ENCODE measurements at regions not wholly inside any gene's neighbourhood (a gene's known extent, or its start where the extent isn't known, plus 50 kb on each side); places are given as distances from the start of the nearest gene placed in this dataset.
"Not testable (repeated sequence)": the region's sequence is repeated elsewhere in the genome, so short reads cannot be mapped to it uniquely, and the experiment has no call there.

DNA sequence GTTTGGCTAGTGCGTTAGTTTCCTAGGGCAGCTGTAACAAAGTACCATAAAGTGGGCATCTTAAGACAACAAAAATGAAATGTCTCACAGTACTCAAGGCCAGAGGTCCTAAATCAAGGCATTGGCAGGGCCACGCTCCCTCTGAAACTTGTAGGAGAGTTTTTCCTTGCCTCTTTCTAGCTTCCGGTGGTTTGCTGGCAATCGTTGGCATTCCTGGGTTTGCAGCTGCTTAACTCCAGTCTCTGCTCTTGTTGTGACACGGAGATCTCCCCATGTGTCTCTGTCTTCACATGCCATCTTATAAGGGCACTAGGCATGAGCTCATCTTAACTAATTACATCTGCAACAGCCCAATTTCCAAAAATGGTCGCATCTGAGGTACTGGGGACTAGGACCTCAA, 362.0 kb upstream of the BOD1L1 start:
- no peak for DNase-seq

DNA sequence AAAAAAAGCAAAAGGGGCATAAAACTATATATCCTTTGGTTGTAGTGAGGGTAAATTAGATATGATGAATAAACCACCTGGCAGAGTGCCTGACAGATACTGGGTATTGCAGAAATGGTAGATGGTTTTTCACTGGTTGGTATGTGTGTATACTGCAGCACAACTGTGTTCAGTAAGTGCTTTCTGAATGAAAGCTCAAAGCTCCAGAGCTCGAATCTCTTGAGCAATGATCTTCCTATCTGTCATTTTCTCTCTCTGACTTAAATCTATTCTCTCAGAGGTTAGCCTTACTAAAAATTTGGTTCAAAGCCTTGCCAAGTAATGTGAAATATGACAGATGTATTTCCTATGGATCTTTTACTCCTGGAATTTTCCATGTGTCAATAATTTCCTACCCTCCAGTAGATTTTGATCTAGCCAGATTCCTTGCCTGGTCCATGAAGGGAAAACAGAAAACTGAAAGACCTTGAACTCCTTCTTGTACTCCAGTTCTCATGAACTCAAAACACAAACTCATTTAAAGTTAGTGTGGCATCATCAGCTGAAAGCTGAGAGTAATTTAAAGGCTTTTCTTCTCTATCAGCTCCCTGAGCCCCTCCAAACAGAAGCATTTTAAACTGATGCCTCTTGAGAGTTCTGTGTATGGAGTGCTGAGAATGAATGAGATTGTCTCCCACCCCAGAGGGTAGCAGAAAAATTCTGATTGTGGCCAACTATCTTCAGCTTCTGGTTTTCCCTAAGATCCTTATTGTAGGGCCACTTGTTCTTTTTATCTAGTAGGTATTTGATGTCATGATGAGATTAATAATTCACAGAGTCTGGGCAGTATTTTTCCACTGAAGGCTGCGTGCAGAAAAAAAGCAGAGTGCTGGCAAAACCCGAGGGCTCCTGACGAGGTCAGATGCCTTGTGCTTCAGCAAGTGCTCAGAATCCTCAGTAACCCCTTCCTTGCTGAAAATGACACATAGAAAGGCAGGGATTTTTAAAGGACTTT, 363.4 kb upstream of the BOD1L1 start:
- DNase-seq = no peak

DNA sequence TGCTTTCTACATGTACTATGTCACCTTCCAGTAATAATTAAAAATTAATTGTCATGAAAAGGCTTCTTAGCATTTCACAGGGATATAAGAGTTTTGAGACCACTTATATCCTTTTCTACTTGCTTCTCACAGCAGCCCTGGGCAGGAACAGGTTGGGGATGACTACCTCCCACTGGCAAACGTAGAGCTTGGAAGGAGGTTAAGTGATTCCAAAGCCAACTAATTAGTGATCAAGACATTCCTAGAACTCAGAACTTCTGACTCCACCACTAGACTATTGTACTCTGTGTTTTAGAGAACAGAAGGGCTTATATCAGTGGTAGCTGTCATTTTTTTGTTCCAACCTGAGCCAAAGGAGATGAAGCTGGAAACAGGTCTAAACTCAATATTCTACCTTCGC, 364.5 kb upstream of the BOD1L1 start:
- no peak for DNase-seq

DNA sequence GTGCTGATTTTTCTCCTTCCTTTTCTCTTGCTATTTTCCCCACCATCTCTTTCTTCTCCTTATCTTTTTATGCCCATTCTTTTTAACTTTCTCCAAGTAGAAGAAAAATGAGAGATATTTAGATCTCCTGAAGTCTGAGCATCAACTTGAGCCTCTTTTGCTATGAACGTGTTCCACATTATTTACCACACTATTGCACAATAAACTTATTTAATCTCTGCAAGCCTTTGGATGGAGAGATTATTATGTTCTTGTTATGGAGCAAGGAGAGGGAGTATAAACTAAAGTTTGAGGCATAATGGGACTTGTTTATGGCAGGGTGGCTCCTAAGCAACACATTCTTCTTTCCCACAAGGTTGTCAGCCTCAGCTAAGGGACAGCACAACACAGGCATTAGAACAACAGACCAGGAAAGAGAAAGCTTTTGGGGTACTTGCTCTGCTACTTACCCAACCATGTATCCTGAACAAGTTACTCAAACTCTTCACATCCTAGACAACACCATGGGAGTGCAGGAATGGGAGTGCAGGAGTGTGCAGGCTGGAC, 365.5 kb upstream of the BOD1L1 start:
- no peak for DNase-seq

DNA sequence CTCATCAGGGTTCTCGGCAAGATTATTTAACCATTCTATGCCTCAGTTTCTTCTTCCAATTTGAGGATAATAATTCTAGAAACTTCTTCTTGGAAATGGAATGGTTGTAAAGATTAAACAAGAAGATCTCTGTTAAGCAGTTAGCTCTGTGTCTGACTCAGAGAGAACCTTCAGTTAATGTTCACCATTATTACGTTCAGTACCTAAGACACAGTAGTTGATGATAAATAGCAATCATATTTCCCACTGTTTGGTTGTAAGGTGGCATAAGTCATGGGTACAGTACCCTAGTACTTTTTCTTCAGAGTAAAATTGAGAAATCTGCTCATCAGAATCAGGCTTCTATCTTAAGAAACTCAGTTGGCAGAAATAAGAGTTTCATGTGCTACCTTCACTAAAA, 366.5 kb upstream of the BOD1L1 start:
- DNase-seq = no peak

DNA sequence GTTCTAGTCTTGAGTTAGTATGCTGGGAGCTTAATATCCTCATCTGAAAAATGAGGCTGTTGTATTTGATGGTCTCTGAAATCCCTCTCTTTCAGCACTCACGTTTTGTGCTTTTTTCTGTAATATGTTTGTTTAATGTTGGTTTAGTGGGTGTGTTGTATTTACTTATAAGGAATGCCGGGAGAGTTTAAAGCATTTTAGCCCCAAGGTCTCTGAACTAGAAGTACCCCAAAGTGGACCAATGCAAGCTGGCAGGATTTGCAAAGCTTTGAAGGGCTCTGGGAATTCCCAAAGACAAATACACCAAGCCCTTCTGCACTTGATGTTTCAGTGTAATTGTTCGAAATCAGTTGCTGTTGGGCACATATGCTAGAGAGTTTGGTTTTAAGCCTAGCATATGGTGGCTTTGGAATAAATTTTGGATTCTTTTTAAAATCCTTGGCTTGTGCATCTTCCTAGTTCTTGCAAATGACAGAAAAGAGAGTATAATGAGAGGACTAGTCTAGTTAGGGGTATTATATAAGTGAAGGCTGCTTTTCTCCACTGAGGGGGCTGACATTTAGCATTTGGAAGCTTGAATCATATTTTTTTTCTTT, 371.4 kb upstream of the BOD1L1 start:
- no peak for DNase-seq

DNA sequence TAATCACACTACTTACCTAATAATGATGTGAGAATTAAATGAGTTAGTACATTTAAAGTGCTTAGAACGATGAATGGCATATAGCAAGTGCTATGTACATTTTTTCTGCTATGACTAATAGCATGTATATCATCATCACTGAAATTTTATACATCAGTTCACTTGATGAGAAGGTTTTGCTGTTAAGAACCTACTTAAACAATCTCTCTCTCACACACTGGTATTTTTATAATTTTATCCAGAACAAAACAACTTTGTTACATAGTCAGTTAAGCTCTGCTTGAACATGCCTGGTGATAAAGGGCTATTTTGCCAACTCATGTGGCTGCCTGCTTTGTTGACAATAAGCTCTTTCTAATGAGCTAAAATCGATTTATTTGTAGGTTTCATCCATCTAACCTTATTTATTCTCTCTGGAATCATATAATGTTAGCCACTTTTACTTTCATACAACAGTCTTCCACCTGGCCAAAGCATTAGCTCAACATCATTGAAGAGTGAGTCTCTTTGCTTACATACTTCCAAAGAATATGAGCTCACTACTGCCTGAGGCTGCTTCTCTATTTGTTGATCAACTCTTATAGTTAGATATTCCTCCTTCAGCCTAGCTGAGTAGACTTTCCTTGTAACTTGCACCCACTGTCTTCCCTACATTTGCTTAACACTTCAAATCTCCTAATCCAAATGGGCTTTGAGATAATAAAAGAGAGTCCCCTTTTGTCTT, 372.7 kb upstream of the BOD1L1 start:
- no peak for DNase-seq

DNA sequence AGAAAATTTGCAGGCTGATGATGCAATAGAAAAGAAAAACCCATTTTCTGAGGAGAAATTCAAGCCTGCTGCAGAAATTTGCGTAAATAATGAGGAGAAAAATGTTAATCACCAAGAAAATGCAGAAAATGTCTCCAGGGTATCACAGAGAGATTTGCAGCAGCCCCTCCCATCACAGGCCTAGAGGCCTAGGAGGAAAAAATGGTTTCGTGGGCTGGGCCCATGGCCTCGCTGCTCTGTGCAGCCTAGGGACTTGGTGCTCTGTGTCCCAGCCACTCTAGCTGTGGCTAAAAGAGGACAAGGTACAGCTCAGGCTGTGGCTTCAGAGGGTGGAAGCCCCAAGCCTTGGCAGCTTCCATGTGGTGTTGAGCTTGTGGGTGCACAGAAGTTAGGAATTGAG, 374.8 kb upstream of the BOD1L1 start:
- not testable (repeated sequence) for DNase-seq

DNA sequence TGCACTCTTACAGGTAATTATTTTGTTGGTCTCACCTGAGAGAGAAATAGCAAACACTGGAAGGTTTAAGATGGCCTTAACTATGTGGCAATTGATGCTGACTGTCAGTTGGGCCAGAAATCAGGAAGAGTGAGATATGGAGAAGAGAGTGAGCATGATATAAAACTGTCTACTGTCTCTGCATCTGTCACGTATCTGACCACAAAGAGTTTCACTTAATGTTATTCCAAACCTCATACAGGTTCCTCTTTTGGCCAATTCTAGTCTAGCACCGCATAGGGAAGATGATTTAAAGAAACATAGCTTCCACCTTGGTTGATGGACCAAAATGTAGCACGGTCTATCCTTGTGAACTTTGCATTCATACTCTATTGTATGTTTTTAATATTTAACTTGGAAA, 381.0 kb upstream of the BOD1L1 start:
- no peak for DNase-seq

DNA sequence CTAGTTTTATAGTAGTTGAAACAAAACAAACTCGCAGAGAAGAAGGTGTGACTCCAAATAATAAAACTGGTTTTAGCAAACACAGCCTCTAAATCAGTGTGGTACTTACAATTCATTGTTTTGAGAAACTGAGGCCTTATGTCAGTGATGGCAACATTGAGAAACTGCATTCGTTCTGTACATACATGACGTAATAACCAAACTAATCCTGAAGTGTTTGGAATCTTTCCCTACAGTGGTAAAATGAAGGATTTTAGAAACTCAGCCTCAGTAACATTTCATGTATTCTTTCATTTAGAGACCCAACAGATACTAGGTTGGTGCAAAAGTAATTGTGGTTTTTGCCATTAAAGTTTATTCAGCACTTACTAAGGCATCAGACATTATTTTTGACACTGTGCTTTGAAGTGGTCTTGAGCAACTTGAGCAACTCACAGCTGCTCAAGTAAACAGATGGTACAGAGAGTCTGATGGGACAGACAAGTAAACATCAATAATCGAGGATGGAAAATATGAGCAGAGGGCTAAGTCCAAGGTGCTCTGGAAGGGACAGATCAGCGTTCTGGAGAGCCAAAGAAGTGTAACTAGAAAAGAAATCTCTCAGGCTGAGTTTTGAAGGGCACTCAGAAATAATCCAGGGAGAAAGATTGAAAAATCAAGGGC, 390.8 kb upstream of the BOD1L1 start:
- no peak for DNase-seq

DNA sequence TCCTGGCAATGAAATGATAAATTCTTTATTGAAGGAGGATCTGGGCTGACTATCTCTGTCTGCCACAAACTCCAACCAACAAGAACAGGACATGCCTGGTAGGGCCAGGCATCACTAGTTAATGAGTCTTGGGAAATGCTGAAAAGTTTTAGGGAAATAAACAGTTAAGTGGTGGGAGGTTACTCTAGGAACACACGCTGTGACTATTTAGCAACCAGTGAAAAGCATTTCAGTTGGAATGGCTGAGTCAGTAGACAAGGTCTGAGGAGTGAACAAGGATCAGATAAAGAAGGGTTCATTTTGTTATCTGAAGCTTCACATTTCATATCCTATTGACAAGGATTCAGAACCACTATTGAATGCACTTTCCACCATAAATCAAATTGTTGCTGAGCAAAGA, 394.9 kb upstream of the BOD1L1 start:
- no peak for DNase-seq

DNA sequence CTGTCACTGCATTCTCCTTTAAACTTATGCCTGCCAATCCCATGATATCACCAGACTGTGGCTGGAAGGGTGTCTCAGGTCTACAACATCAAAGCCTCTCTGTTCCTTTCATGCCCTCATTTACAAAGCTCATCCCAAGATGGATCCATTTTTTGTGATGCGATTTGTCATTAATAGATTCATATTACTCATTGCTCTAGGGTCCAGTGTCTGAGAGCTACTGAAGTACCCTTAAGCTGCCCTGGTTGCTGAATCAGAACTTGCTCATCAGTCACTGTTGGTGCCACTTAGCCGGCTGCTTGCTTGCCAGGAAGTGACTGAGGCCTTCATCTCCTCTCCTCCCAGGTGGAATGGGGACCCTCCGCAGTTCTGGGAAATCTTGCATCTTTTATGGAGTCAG, 395.5 kb upstream of the BOD1L1 start:
- no peak for DNase-seq

DNA sequence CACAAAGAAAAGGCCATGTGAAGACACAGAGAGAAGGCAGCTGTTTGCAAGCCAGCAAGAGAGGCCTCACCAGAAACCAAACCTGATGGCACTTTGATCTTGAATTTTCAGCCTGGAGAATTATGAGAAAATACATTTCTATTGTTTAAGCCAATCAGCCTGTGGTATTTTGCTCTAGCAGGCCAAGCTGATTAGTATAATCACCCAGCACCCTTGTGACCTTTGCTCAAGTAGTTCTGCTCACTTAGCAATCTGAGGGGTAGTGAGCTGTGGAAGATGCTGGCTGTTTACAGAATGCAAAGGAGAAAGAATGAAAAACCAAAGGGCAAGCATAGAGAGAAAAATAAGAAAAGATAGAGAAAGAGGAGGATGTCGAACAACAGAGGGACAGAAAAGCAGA, 396.4 kb upstream of the BOD1L1 start:
- no peak for DNase-seq

DNA sequence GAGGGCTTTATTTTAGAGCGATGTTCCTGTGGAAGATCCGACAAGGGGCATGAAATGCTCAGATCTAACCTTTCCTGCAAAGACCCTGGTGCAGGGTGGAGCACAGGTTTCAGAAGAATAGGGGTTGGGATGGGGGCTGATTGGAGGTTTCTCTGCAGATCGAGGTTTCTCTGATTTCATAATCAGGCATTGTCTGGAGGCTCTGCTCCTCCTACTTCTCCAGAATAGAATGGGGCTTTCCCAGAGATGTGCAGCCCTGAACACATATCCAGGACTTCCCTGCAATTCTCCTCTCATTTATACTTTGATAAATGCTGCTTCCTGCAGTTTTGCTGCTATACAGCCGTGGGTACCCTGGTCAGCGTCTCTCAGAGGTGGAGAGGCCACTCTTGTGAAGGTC, 397.6 kb upstream of the BOD1L1 start:
- no peak for DNase-seq

DNA sequence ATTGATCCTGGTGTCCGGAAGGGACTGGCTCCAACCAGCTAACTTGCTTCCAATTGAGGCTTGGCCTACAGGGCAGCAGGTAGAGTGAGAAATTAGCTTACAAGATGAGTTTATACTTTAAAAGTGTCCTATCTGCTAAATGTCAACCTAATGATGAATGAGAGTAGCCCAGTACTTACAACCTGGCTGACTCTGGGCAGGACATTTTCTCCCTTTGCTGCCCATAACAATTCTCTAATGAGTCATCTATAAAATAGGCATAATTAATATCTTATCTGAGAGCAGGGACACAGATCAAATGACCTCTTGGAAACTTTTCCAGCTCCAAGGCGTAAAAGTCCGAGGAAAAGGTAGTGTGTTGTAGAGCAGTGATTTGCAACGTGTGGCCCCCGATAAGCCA, 398.4 kb upstream of the BOD1L1 start:
- DNase-seq = no peak

DNA sequence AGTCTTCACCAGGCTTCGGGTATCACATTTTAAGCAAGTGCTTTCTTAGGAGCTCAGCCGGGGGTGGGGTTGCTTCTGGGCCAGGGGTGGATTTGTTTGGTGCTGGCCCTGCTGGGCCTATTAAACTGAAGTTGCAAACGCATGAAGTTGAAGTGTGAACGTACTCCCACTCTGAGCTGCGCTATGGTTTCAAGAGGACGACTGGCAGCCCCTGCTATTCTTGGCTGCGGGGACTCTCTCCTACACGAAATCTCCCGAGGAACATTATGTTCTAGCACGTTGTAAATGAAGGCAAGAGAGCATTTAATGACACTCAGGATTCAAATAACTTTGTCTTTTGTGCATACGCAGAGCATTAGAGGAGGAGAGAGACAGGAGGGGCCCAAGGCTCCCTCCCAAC, 401.3 kb upstream of the BOD1L1 start:
- DNase-seq = no peak

DNA sequence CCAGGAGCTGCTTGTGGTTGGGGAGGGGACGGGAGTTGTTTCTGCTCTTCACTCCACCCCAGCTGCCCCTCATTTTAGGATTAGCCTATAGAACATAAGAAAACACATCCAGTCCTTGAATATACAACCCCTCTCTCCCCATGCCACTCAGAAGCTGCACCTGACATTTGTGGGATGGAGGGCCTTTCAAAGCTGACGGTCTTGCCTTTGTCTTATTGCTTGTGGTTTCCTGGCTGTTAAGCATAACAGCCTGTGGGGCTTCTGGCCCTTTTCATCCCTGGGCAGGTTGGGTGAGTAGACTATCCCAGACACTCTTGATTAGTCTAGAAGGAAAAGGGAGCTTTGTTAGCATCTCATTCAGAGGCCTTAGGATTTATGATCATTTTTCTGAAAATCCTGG, 407.6 kb upstream of the BOD1L1 start:
- DNase-seq = no peak

DNA sequence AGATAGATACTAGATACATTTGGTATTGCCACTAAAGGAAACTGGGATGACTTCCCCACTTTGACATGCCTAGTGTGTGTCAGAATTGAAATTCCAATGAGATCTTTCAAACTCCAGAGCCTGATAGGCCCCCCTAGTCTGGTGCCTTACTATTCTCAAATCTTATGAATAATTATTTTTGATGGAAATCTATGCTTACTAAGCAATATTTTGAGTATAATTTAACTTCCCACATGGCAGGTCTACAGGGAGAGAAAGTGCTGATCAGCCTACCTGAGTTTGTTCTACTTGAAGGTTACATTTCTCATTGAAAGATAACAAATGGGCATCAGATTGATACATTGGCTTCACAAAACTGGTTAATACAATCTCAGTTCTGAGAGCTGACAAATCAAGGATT, 415.7 kb upstream of the BOD1L1 start:
- no peak for DNase-seq

DNA sequence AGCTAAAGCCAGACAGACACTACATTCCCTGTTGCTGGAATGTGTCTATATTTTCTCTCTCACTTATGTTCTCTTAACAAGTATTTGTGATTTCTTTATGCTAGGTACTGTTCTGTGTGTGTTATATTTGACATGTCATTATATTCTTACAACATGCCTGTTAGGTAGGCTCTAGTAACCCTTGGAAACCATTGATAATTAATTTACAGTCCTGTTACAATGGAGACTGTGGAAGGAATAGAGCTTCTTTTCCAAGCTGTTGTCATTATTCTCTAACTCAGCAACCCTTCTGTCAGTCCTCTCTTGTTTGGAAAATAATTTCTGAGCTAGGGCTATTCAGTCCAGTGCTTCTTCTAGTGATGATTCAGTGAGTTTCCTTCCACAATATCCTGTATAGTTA, 419.1 kb upstream of the BOD1L1 start:
- DNase-seq = no peak

DNA sequence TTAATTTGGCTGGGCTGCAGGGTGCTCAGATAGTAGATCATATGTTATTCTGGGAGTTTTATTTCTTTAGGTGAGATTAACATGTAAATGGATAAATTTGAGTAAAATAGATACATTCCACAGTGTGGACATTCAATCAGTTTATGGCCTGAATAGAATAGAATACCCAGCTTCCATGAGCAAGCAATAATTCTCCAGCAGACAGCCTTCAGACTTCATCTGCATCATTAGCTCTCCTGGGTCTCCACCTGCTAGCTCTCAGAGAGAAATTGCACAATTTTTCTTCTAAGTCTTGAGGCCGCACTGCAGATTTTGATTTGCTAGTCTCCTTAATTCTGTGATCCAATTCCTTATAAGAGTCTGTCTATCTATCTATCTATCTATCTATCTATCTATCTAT, 420.3 kb upstream of the BOD1L1 start:
- no peak for DNase-seq

DNA sequence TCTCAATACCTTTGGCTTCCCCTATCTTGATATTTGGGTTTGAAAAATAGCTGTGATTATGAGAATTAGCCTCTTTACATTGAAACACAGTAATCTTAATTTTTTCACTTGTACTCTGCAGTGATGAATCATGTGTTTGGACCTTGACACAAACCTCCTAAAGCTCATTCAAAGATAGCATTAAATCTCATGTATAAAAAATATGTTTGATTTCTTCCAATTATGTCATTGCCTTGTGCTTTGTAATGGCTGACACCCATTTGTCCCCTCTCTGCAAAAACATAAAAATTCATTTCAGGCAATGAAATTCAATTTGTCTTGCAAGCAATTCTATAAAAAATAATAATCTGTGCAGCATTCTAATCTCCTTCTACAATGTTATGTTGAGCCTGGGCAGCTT, 422.4 kb upstream of the BOD1L1 start:
- no peak for DNase-seq

DNA sequence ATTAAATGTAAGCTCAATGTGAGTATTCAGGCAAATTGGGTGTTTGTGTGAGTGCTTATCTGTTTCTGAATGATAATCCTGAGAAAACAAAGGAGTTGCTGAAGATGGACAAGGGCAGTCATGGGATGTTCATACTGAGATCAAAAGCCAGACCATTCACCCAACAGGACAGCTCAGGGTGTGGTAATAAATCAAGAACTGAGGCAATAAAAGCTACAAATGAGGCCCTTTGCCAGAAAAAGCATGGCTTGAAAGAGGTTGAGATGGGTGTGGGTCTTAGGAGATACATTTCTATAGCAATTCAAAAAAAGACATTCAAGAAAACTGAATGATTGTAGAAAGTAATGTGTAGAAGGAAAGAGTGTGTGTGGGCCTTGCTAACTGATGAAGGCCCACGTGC, 425.8 kb upstream of the BOD1L1 start:
- no peak for DNase-seq

DNA sequence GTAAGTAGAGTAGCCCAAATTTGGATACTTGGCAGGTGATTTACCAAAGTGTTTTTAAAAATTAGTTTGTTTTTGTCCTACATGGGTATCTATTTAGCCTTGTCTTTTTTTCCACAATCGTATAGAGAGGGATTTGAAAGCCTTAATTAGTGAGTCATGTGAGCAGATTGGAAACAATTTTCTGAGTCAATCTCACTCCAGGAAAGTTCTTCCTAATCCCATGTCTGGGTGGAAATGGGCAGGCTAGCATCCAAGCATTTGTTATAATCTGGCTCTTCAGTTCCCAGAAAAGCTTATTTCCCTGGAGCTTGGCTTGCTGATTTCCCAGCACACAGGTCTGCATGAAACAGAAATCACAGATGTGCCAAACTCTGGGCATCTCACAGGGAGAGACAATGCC, 426.9 kb upstream of the BOD1L1 start:
- DNase-seq = no peak
